ENCODE measurements at regions not wholly inside any gene's neighbourhood (a gene's known extent, or its start where the extent isn't known, plus 50 kb on each side); places are given as distances from the start of the nearest gene placed in this dataset.

DNA sequence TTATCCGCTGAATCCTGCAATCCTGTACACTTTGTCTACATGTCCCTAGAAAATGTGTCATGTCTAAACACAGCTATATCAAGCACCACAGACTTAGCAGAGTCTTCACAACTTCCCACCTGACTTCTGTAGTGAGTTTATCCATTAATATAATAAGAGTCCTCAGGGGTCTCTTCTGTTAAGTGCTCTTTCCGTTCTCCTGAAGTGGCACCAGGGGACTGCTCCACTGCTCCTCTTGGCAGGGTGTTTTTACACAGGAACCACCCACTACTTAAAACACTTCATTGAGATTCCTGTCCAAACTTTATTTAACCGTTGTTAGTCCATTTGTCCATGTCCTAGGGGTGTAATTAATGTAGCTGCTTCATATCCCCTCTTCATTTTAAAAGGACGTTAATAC lies 1000.4 kb downstream of the STPG2 start:
- TF ChIP-seq, protein P1, sequence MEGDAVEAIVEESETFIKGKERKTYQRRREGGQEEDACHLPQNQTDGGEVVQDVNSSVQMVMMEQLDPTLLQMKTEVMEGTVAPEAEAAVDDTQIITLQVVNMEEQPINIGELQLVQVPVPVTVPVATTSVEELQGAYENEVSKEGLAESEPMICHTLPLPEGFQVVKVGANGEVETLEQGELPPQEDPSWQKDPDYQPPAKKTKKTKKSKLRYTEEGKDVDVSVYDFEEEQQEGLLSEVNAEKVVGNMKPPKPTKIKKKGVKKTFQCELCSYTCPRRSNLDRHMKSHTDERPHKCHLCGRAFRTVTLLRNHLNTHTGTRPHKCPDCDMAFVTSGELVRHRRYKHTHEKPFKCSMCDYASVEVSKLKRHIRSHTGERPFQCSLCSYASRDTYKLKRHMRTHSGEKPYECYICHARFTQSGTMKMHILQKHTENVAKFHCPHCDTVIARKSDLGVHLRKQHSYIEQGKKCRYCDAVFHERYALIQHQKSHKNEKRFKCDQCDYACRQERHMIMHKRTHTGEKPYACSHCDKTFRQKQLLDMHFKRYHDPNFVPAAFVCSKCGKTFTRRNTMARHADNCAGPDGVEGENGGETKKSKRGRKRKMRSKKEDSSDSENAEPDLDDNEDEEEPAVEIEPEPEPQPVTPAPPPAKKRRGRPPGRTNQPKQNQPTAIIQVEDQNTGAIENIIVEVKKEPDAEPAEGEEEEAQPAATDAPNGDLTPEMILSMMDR (IDR thresholded peaks at IDR 0.05 in 2 of 3, conservative IDR thresholded peaks at IDR 0.05 in 1 of 3; ENCODE audit: control insufficient read depth in 2 of 3, extremely low read depth in 1 of 3, insufficient read depth in 1 of 3, low read depth in 3 of 3, low read length in 3 of 3), result no peak
- TF ChIP-seq TAF1 (IDR thresholded peaks at IDR 0.05; ENCODE audit: borderline replicate concordance, low read depth, low read length), result no peak
- no peak for TF ChIP-seq EZH2 (IDR thresholded peaks at IDR 0.05; ENCODE audit: borderline replicate concordance, control insufficient read depth, low read depth, low read length)
- no peak for TF ChIP-seq RFX5 (IDR thresholded peaks at IDR 0.05; ENCODE audit: low read depth, low read length)
- TF ChIP-seq POLR2A (IDR thresholded peaks at IDR 0.05; ENCODE audit: low read depth, low read length), result no peak
- no peak for TF ChIP-seq RAD21 (IDR thresholded peaks at IDR 0.05; ENCODE audit: insufficient read depth, low read depth, low read length)
- TF ChIP-seq GABPA (IDR thresholded peaks at IDR 0.05; ENCODE audit: low read depth), result no peak
- TF ChIP-seq, protein P2, sequence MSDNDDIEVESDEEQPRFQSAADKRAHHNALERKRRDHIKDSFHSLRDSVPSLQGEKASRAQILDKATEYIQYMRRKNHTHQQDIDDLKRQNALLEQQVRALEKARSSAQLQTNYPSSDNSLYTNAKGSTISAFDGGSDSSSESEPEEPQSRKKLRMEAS (IDR thresholded peaks at IDR 0.05; ENCODE audit: low read depth, low read length), result no peak
- TF ChIP-seq ZNF384 (IDR thresholded peaks at IDR 0.05; ENCODE audit: borderline replicate concordance, low read depth, low read length), result no peak
- TF ChIP-seq MTA2 (IDR thresholded peaks at IDR 0.05; ENCODE audit: low read depth), result no peak
- TF ChIP-seq SP1 (IDR thresholded peaks at IDR 0.05; ENCODE audit: low read depth, low read length), result no peak

All from GM12878 (cell line).